HG03135 (cell line): ENCODE measurements at regions not wholly inside any gene's neighbourhood (a gene's known extent, or its start where the extent isn't known, plus 50 kb on each side); places are given as distances from the start of the nearest gene placed in this dataset.
"Not testable (repeated sequence)": the region's sequence is repeated elsewhere in the genome, so short reads cannot be mapped to it uniquely, and the experiment has no call there.

Experiments used
- ATAC-seq: cut with Tn5 transposase; IDR thresholded peaks from one replicate; pipeline ENCODE4 v1.9.1; 2021; ENCODE audit warnings: mild to moderate bottlenecking, moderate library complexity; ENCODE audit not compliant: unreplicated experiment

- ATAC-seq, result no peak
These were observed 99.0 kb downstream of the AREG start for GRCh38 chr4:74543983-74544382.

- ATAC-seq, result no peak
These were observed 99.9 kb downstream of the AREG start for GRCh38 chr4:74544655-74545361.

- ATAC-seq, result no peak
These were observed 100.5 kb downstream of the AREG start for GRCh38 chr4:74545448-74545847.

- ATAC-seq, result no peak
These were observed 101.1 kb downstream of the AREG start for GRCh38 chr4:74546057-74546456.

- no peak for ATAC-seq
These were observed 102.1 kb downstream of the AREG start for GRCh38 chr4:74547042-74547441.

GRCh38 chr4:74548561-74548960 lies 103.6 kb downstream of the AREG start:
- ATAC-seq, result no peak

- no peak for ATAC-seq
These were observed 105.0 kb downstream of the AREG start for GRCh38 chr4:74549936-74550335.

- ATAC-seq, result no peak
These were observed 110.3 kb downstream of the AREG start for GRCh38 chr4:74555231-74555630.

- no peak for ATAC-seq
These were observed 110.9 kb downstream of the AREG start for GRCh38 chr4:74555843-74556242.

- ATAC-seq, result no peak
These were observed 114.9 kb downstream of the AREG start for GRCh38 chr4:74559853-74560252.

- ATAC-seq, result no peak
These were observed 123.0 kb downstream of the AREG start for GRCh38 chr4:74567981-74568380.

GRCh38 chr4:74570095-74570494 lies 125.2 kb downstream of the AREG start:
- no peak for ATAC-seq

- ATAC-seq, result no peak
These were observed 133.4 kb downstream of the AREG start for GRCh38 chr4:74578329-74578728.

GRCh38 chr4:74578865-74579264 lies 133.9 kb downstream of the AREG start:
- not testable (repeated sequence) for ATAC-seq

GRCh38 chr4:74583089-74583700 lies 138.3 kb downstream of the AREG start:
- no peak for ATAC-seq

- ATAC-seq, result no peak
These were observed 138.8 kb downstream of the AREG start for GRCh38 chr4:74583757-74584156.

- ATAC-seq, result no peak
These were observed 143.4 kb downstream of the AREG start for GRCh38 chr4:74588350-74588749.

GRCh38 chr4:74590476-74590875 lies 145.5 kb downstream of the AREG start:
- no peak for ATAC-seq

GRCh38 chr4:74598611-74599325 lies 153.8 kb downstream of the AREG start:
- ATAC-seq, result no peak

- no peak for ATAC-seq
These were observed 158.2 kb downstream of the AREG start for GRCh38 chr4:74603186-74603585.

GRCh38 chr4:74608151-74608949 lies 163.4 kb downstream of the AREG start:
- no peak for ATAC-seq
